NCI-H226 (cell line): ENCODE measurements at regions not wholly inside any gene's neighbourhood (a gene's known extent, or its start where the extent isn't known, plus 50 kb on each side); places are given as distances from the start of the nearest gene placed in this dataset.
"Not testable (repeated sequence)": the region's sequence is repeated elsewhere in the genome, so short reads cannot be mapped to it uniquely, and the experiment has no call there.

Experiments used
- DNase-seq: peaks from one replicate; pipeline ENCODE4 v3.0.0-alpha.2; 2015

- no peak for DNase-seq
Measured at GRCh38 chr14:106665814-106666213, 1139.4 kb downstream of the TMEM121 start.

- no peak for DNase-seq
Measured at GRCh38 chr14:106666341-106666740, 1140.0 kb downstream of the TMEM121 start.

- no peak for DNase-seq
Measured at GRCh38 chr14:106670011-106670410, 1143.6 kb downstream of the TMEM121 start.

GRCh38 chr14:106674093-106674492, 1147.7 kb downstream of the TMEM121 start:
- DNase-seq, result not testable (repeated sequence)

GRCh38 chr14:106674509-106675125, 1148.2 kb downstream of the TMEM121 start:
- DNase-seq, result not testable (repeated sequence)

- DNase-seq, result not testable (repeated sequence)
Measured at GRCh38 chr14:106675716-106676115, 1149.3 kb downstream of the TMEM121 start.

- DNase-seq, result no peak
Measured at GRCh38 chr14:106679776-106680175, 1153.4 kb downstream of the TMEM121 start.

GRCh38 chr14:106681161-106681560, 1154.8 kb downstream of the TMEM121 start:
- DNase-seq, result no peak

GRCh38 chr14:106681568-106681967, 1155.2 kb downstream of the TMEM121 start:
- no peak for DNase-seq

GRCh38 chr14:106683631-106684030, 1157.2 kb downstream of the TMEM121 start:
- DNase-seq, result no peak

- no peak for DNase-seq
Measured at GRCh38 chr14:106686533-106686932, 1160.2 kb downstream of the TMEM121 start.

- DNase-seq, result no peak
Measured at GRCh38 chr14:106690333-106690891, 1164.0 kb downstream of the TMEM121 start.

- DNase-seq, result no peak
Measured at GRCh38 chr14:106691601-106692291, 1165.4 kb downstream of the TMEM121 start.

- DNase-seq, result no peak
Measured at GRCh38 chr14:106694638-106695393, 1168.4 kb downstream of the TMEM121 start.

GRCh38 chr14:106698620-106699267, 1172.4 kb downstream of the TMEM121 start:
- DNase-seq, result not testable (repeated sequence)

GRCh38 chr14:106703651-106704050, 1177.3 kb downstream of the TMEM121 start:
- not testable (repeated sequence) for DNase-seq

- not testable (repeated sequence) for DNase-seq
Measured at GRCh38 chr14:106706488-106706887, 1180.1 kb downstream of the TMEM121 start.

GRCh38 chr14:106710187-106710586, 1183.8 kb downstream of the TMEM121 start:
- DNase-seq, result not testable (repeated sequence)

- DNase-seq, result not testable (repeated sequence)
Measured at GRCh38 chr14:106712513-106712912, 1186.1 kb downstream of the TMEM121 start.

GRCh38 chr14:106714446-106715428, 1188.4 kb downstream of the TMEM121 start:
- DNase-seq, result not testable (repeated sequence)

GRCh38 chr14:106717544-106717943, 1191.2 kb downstream of the TMEM121 start:
- DNase-seq, result not testable (repeated sequence)

GRCh38 chr14:106719880-106720279, 1193.5 kb downstream of the TMEM121 start:
- DNase-seq, result not testable (repeated sequence)
